Ovary (tissue), 7 donors: ENCODE measurements at regions not wholly inside any gene's neighbourhood (a gene's known extent, or its start where the extent isn't known, plus 50 kb on each side); places are given as distances from the start of the nearest gene placed in this dataset.

Experiments used
- DNase-seq, 5 donors: peaks; one replicate each; pipeline ENCODE4 v3.0.0-alpha.2; 2019 to 2020
- H3K27ac ChIP-seq, 2 donors: fragments of 200-600 bp; one replicate each; pipeline versions ENCODE4 v1.5.1 to v1.8.0; 2019 to 2022
- H3K27me3 ChIP-seq: fragments of 200-600 bp; one replicate; pipeline ENCODE4 v1.8.0; 2022
- H3K36me3 ChIP-seq: fragments of 200-600 bp; sonication (generic); one replicate; pipeline ENCODE4 v1.5.1; 2019
- H3K4me1 ChIP-seq: one replicate; pipeline ENCODE4 v1.8.1; 2013; ENCODE audit warnings: mild to moderate bottlenecking, moderate library complexity; ENCODE audit not compliant: insufficient read depth
- H3K4me3 ChIP-seq: fragments of 200-600 bp; sonication (generic); one replicate; pipeline ENCODE4 v1.5.1; 2017
- H3K9me3 ChIP-seq, 2 donors: fragments of 200-600 bp in 1 of 2; sonication (generic) in 1 of 2; one replicate each; pipeline versions ENCODE4 v1.5.1 to v1.8.1; 2013 to 2019; ENCODE audit warnings: mild to moderate bottlenecking in 1 of 2, moderate library complexity in 1 of 2
- EP300 ChIP-seq: sonication (generic); formaldehyde crosslinking; IDR thresholded peaks from one replicate; pipeline ENCODE4 v1.6.1; 2017; ENCODE audit warnings: antibody characterized with exemption
- POLR2A ChIP-seq: fragments of 450-650 bp; IDR thresholded peaks from one replicate; pipeline ENCODE4 v1.6.1; 2017; ENCODE audit warnings: antibody characterized with exemption, mild to moderate bottlenecking, moderate library complexity
- WGBS, 3 donors: extraction: QIAGEN DNeasy Blood & Tissue Kit in 1 of 3; methylation state at CpG; one replicate each; pipeline versions ENCODE4 v1.1.5 to v1.1.7; 2013 to 2017; 5-methylcytosine and 5-hydroxymethylcytosine counted together
- intact Hi-C, 4 donors: fragments of 100-400 bp; cut with DNase I; formaldehyde crosslinking; loops; one replicate each; pipeline versions ENCODE4 v1.11.0 to v1.15.1; 2022 to 2023
- TF ChIP-seq, protein P1 (sequence below), 3 donors: fragments of 450-650 bp in 2 of 3; fragments of 200-600 bp in 1 of 3; IDR thresholded peaks; one replicate each; pipeline versions ENCODE4 v1.5.1 to v1.8.0; 2016 to 2022; ENCODE audit warnings: antibody characterized with exemption in 3 of 3, mild to moderate bottlenecking in 1 of 3
- donor health status: DM: no; HTN: no; CAD: no; lungs with moderate emphysema.
- donor health status: DM: no; HTN: no; CAD: no.
- donor health status: Bipolar disorder and iron deficiency.
- donor health status: DM: no; HTN: no; CAD: no.
- donor health status: DM: yes; HTN: yes; CAD: no.

DNA sequence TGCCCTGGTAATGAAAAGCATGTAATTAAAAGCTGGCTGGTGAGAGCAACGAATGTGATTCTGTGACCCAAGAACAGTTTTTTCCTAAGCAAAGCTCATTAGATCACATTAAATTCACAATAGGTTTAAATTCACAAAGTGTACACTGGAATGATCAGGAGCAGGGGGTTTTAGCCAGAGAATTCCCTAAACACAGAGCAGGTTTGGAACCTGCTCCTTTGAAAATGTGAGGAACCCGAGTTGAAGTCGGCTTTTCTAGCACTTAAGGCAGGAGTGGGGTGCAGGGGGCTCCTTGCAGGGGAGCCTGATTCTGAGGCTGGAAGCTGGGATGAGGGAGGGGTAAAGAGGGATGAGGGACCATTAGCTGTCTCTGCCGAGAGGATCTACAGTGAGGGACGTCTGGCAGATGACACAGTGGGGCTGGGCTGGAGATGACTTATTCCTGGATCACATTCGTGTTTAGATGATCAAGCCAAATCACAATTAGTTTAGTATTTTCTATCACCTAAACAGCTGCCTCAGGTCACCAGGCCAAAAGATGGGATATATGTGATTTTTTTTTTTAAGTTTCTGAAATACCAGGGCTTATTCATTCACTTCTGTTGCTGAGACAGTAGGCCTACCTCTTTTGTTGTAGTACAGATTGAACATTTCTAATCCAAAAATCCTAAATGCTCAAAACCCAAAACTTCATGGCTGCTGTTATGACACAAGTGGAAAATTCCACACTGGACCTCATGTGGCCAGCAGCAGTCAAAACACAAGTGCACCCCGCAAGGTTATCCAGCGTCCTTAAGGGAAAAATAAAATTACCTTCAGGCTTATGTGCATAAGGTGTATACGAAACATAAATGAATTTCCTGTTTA is 93.1 kb upstream of the HIVEP1 start:
- no peaks in the 10 kb centered on the region for H3K27me3 ChIP-seq
- H3K4me1 ChIP-seq: peaks cover 2% of the 10 kb centered on the region
- no peak overlapping the region for H3K27ac ChIP-seq
- H3K9me3 ChIP-seq: no peaks in the 10 kb centered on the region
- WGBS, 3 donors: 41 to 53% (median 44%) methylated on average over 9 of the region's 9 CpGs
- TF ChIP-seq, protein P1, sequence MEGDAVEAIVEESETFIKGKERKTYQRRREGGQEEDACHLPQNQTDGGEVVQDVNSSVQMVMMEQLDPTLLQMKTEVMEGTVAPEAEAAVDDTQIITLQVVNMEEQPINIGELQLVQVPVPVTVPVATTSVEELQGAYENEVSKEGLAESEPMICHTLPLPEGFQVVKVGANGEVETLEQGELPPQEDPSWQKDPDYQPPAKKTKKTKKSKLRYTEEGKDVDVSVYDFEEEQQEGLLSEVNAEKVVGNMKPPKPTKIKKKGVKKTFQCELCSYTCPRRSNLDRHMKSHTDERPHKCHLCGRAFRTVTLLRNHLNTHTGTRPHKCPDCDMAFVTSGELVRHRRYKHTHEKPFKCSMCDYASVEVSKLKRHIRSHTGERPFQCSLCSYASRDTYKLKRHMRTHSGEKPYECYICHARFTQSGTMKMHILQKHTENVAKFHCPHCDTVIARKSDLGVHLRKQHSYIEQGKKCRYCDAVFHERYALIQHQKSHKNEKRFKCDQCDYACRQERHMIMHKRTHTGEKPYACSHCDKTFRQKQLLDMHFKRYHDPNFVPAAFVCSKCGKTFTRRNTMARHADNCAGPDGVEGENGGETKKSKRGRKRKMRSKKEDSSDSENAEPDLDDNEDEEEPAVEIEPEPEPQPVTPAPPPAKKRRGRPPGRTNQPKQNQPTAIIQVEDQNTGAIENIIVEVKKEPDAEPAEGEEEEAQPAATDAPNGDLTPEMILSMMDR (IDR thresholded peaks at IDR 0.05): no peak
- TF ChIP-seq EP300 (no peak), POLR2A (no peak)
- intact Hi-C loops: no loop called here
- no peaks in the 10 kb centered on the region for H3K36me3 ChIP-seq
- DNase-seq: no peak
- H3K4me3 ChIP-seq: no peak overlapping the region

DNA sequence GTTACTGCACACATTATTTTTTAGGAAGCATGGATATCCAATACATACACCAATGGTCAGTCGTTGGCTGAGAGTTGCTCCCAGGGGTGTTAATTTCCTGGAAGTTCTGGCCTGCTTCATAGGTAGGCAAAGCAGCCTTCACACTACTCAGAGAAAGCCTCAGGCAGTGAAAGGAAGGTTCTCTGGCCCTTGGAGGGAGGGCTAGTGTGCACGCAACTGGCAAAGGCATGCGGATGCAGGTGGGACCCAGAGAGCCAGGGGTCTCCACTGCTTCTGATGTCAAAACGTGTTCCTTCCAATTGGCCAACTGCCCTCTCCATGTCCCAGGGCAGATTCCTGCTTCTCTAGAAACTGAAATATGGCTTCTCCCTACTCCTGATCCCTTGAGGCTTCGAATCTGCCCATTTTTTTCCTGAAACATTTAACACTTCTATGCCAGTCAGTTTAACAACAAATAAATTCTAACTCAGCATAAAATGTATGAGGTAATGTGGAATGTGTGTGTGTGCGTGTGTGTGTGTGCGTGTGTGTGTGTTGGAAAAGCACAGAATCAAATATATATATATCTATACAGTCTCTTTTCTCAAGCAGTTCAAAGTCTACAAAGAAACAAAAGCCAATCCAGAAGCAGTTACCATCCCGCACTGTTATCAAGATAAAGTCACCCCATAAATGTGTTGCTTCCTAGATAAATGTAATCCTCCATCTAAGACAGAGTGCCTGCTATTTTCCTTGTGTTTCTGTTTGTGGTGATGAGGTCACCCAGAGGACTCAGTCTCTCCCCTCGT is 94.0 kb upstream of the HIVEP1 start:
- Histone ChIP-seq H3K9me3 (no peaks in the 10 kb centered on the region), H3K27me3 (no peaks in the 10 kb centered on the region), H3K4me3 (no peak overlapping the region), H3K27ac (no peak overlapping the region), H3K36me3 (no peaks in the 10 kb centered on the region), H3K4me1 (peaks cover 2% of the 10 kb centered on the region)
- WGBS, 3 donors: 66 to 74% (median 73%) methylated on average over 9 of the region's 9 CpGs
- intact Hi-C loops: no loop called here
- no peak for DNase-seq
- TF ChIP-seq, protein P1 (IDR thresholded peaks at IDR 0.05): no peak
- no peak for TF ChIP-seq POLR2A
- no peak for TF ChIP-seq EP300

DNA sequence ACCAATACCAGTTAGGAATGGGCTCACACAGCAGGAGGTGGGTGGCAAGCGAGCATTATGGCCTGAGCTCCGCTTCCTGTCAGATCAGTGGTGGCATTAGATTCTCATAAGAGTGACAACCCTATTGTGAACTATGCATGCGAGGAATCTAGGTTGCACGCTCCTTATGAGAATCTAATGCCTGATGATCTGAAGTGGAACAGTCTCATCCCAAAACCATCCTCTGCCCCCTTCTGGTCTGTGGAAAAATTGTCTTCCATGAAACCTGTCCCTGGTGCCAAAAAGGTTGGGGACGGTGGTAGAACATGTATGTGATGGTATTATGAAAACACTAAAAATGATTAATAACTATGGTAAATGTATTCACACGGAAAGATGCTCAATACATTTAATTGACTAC is 99.7 kb upstream of the HIVEP1 start:
- no peak for DNase-seq
- H3K9me3 ChIP-seq: no peaks in the 10 kb centered on the region
- no peak overlapping the region for H3K4me3 ChIP-seq
- WGBS, 3 donors: 95 to 97% (median 96%) methylated on average over 6 of the region's 6 CpGs
- H3K4me1 ChIP-seq: no peaks in the 10 kb centered on the region
- H3K27ac ChIP-seq: no peak overlapping the region
- TF ChIP-seq POLR2A: no peak
- TF ChIP-seq, protein P1 (IDR thresholded peaks at IDR 0.05): no peak
- intact Hi-C loops: no loop called here
- no peaks in the 10 kb centered on the region for H3K36me3 ChIP-seq
- no peaks in the 10 kb centered on the region for H3K27me3 ChIP-seq

DNA sequence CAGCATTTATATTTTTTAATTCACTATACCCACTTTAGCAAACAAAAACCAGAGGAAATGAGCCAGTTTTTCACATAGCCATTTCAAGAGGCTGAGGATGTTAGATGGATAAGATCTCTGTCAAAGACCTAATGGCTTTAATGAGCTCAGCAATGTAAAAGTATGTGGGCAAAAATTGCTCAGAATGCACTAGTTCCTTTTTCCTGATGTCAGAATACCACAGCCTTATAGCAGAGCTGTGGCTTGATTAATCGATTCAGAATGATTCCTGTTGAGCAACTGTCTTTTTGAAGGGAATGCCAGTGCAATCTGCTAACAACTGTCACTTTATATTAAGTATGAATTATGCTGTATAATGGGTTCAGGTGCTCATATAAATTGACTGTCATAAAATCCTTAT is 100.6 kb upstream of the HIVEP1 start:
- Histone ChIP-seq H3K9me3 (no peaks in the 10 kb centered on the region), H3K4me1 (no peaks in the 10 kb centered on the region), H3K4me3 (no peak overlapping the region), H3K27me3 (no peaks in the 10 kb centered on the region), H3K27ac (no peak overlapping the region), H3K36me3 (no peaks in the 10 kb centered on the region)
- TF ChIP-seq EP300 (no peak), POLR2A (no peak)
- TF ChIP-seq, protein P1 (IDR thresholded peaks at IDR 0.05): no peak
- no peak for DNase-seq
- intact Hi-C loops: no loop called here
- 94 to 97% (median 95%) methylated on average over 1 of the region's 1 CpG for WGBS, 3 donors
